ENCODE measurements at regions not wholly inside any gene's neighbourhood (a gene's known extent, or its start where the extent isn't known, plus 50 kb on each side); places are given as distances from the start of the nearest gene placed in this dataset.
"Not testable (repeated sequence)": the region's sequence is repeated elsewhere in the genome, so short reads cannot be mapped to it uniquely, and the experiment has no call there.

GRCh38 chr10:61283066-61283465, 170.1 kb downstream of the TMEM26 start:
- no peak for DNase-seq
- in situ Hi-C loops (cut with MboI; ENCODE audit: low pct_unique_long_range_greater_than_20kb, low sequenced_read_pairs) = no loop called here

GRCh38 chr10:61280303-61280702, 172.9 kb downstream of the TMEM26 start:
- no peak for DNase-seq

GRCh38 chr10:61279400-61279799, 173.8 kb downstream of the TMEM26 start:
- in situ Hi-C loops (cut with MboI; ENCODE audit: low pct_unique_long_range_greater_than_20kb, low sequenced_read_pairs) = no loop called here
- DNase-seq = no peak

More at GRCh38 chr10:61280303-61280702, 172.9 kb downstream of the TMEM26 start:
- in situ Hi-C loops (cut with MboI; ENCODE audit: low pct_unique_long_range_greater_than_20kb, low sequenced_read_pairs) = no loop called here

GRCh38 chr10:61278556-61278955, 174.6 kb downstream of the TMEM26 start:
- in situ Hi-C loops (cut with MboI; ENCODE audit: low pct_unique_long_range_greater_than_20kb, low sequenced_read_pairs) = no loop called here
- DNase-seq = no peak

- in situ Hi-C loops (cut with MboI; ENCODE audit: low pct_unique_long_range_greater_than_20kb, low sequenced_read_pairs) = no loop called here
- no peak for DNase-seq
These were observed 180.4 kb downstream of the TMEM26 start for GRCh38 chr10:61272781-61273180.

GRCh38 chr10:61271127-61271780, 181.9 kb downstream of the TMEM26 start:
- in situ Hi-C loops (cut with MboI; ENCODE audit: low pct_unique_long_range_greater_than_20kb, low sequenced_read_pairs) = no loop called here
- no peak for DNase-seq

GRCh38 chr10:61263518-61263917, 189.7 kb downstream of the TMEM26 start:
- in situ Hi-C loops (cut with MboI; ENCODE audit: low pct_unique_long_range_greater_than_20kb, low sequenced_read_pairs) = no loop called here
- no peak for DNase-seq

- no peak for DNase-seq
- in situ Hi-C loops (cut with MboI; ENCODE audit: low pct_unique_long_range_greater_than_20kb, low sequenced_read_pairs) = no loop called here
These were observed 190.5 kb downstream of the TMEM26 start for GRCh38 chr10:61262486-61263261.

- in situ Hi-C loops (cut with MboI; ENCODE audit: low pct_unique_long_range_greater_than_20kb, low sequenced_read_pairs) = no loop called here
- no peak for DNase-seq
These were observed 195.2 kb downstream of the TMEM26 start for GRCh38 chr10:61257956-61258496.

GRCh38 chr10:61257136-61257535, 196.0 kb downstream of the TMEM26 start:
- in situ Hi-C loops (cut with MboI; ENCODE audit: low pct_unique_long_range_greater_than_20kb, low sequenced_read_pairs) = no loop called here

GRCh38 chr10:61252326-61252725, 200.9 kb downstream of the TMEM26 start:
- in situ Hi-C loops (cut with MboI; ENCODE audit: low pct_unique_long_range_greater_than_20kb, low sequenced_read_pairs); DNase-seq: not testable (repeated sequence)

More at GRCh38 chr10:61257136-61257535, 196.0 kb downstream of the TMEM26 start:
- no peak for DNase-seq

GRCh38 chr10:61251089-61251488, 202.1 kb downstream of the TMEM26 start:
- no peak for DNase-seq
- in situ Hi-C loops (cut with MboI; ENCODE audit: low pct_unique_long_range_greater_than_20kb, low sequenced_read_pairs) = no loop called here

- no peak for DNase-seq
- in situ Hi-C loops (cut with MboI; ENCODE audit: low pct_unique_long_range_greater_than_20kb, low sequenced_read_pairs) = no loop called here
These were observed 203.1 kb downstream of the TMEM26 start for GRCh38 chr10:61250131-61250530.

GRCh38 chr10:61248013-61248412, 205.2 kb downstream of the TMEM26 start:
- no peak for DNase-seq
- in situ Hi-C loops (cut with MboI; ENCODE audit: low pct_unique_long_range_greater_than_20kb, low sequenced_read_pairs) = no loop called here

- in situ Hi-C loops (cut with MboI; ENCODE audit: low pct_unique_long_range_greater_than_20kb, low sequenced_read_pairs) = no loop called here
- no peak for DNase-seq
These were observed 208.9 kb downstream of the TMEM26 start for GRCh38 chr10:61244261-61244775.

- no peak for DNase-seq
- in situ Hi-C loops (cut with MboI; ENCODE audit: low pct_unique_long_range_greater_than_20kb, low sequenced_read_pairs) = no loop called here
These were observed 220.4 kb downstream of the TMEM26 start for GRCh38 chr10:61232780-61233179.

GRCh38 chr10:61225939-61226338, 227.2 kb downstream of the TMEM26 start:
- no peak for DNase-seq
- in situ Hi-C loops (cut with MboI; ENCODE audit: low pct_unique_long_range_greater_than_20kb, low sequenced_read_pairs) = no loop called here

GRCh38 chr10:61223576-61223975, 229.6 kb downstream of the TMEM26 start:
- in situ Hi-C loops (cut with MboI; ENCODE audit: low pct_unique_long_range_greater_than_20kb, low sequenced_read_pairs) = no loop called here
- no peak for DNase-seq

- no peak for DNase-seq
- in situ Hi-C loops (cut with MboI; ENCODE audit: low pct_unique_long_range_greater_than_20kb, low sequenced_read_pairs) = no loop called here
These were observed 233.5 kb downstream of the TMEM26 start for GRCh38 chr10:61219696-61220095.

Measured in KBM-7 (cell line).